ENCODE measurements at regions not wholly inside any gene's neighbourhood (a gene's known extent, or its start where the extent isn't known, plus 50 kb on each side); places are given as distances from the start of the nearest gene placed in this dataset.
A peak's percentile ranks its signal among the peaks of the same experiment; 100 is the strongest.

GRCh38 chr20:1764136-1765033 is 106.8 kb upstream of the SIRPG start:
- TF ChIP-seq CTCF (conservative IDR thresholded peaks at IDR 0.05 in 1 of 2, IDR thresholded peaks at IDR 0.05 in 1 of 2; ENCODE audit: low read depth in 1 of 2, low read length in 2 of 2) (peak; percentile 88 to 90), EZH2 (IDR thresholded peaks at IDR 0.05; ENCODE audit: low read length, missing control alignments) (no peak)

All from fibroblast of lung (primary cell).